Suppressor macrophage treated with lipopolysaccharide for 4 hours (primary cell): ENCODE measurements at regions not wholly inside any gene's neighbourhood (a gene's known extent, or its start where the extent isn't known, plus 50 kb on each side); places are given as distances from the start of the nearest gene placed in this dataset.
"Not testable (repeated sequence)": the region's sequence is repeated elsewhere in the genome, so short reads cannot be mapped to it uniquely, and the experiment has no call there.

Experiments used
- DNase-seq: peaks from one replicate; pipeline ENCODE4 v3.0.0-alpha.2; 2020

GRCh38 chr5:118156181-118156580 lies 832.2 kb downstream of the DTWD2 start:
- DNase-seq: no peak

- DNase-seq: no peak
These were observed 841.5 kb downstream of the DTWD2 start for GRCh38 chr5:118146824-118147223.

DNA sequence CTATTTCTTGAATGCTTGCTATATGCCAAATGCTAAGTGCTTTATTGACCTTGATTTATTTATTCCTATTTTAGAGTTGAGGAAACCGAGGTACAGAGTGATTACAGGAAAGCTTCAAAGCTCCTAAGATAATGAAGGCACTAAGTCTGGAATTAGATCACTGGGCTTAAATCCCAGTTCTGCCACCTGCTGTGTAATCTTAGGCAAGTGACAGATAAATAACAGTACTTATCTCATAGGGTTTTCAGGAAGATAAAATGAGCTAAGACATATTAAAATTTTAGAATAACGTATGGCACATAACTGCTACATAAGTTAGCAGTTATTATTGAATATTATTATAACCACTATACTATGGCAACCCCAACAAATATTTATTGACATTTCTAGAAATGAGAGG lies 843.8 kb downstream of the DTWD2 start:
- no peak for DNase-seq

- DNase-seq: no peak
These were observed 849.0 kb downstream of the DTWD2 start for GRCh38 chr5:118139361-118139760.

DNA sequence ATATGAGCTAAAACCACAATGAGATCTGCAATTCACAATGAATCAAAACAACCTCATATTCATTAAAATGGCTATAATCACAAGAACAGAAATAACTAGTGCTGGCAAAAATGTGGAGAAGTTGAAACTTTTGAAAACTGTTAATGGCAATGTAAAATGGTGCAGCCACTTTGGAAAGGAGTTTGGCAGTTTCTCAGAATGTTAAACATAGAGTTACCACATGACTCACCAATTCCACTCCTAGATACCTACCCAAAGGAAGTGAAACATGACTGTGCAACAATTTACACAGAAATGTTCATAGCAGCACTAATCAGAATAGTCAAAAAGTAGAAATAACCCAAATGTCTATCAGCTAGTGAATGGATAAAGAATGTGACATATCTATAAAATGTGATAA lies 862.2 kb downstream of the DTWD2 start:
- no peak for DNase-seq

DNA sequence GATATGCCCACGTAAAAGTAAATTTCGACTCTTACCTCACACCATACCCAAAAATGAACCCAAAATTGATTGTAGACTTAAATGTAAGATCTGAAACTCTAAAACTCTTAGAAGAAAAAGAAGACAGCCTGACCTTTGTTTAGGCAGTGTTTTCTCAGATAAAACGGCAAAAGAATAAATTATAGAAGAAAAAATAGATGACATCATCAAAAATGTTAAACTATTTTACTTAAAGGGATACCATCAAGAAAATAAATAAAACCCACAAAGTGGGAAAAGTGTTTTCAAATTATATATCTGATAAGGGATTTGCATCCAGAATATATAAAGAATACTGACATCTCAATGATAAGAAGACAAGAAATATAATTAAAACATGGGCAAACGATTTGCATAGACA lies 862.7 kb downstream of the DTWD2 start:
- no peak for DNase-seq

GRCh38 chr5:118121258-118121657 lies 867.1 kb downstream of the DTWD2 start:
- DNase-seq: no peak

- DNase-seq: no peak
These were observed 872.6 kb downstream of the DTWD2 start for GRCh38 chr5:118115791-118116190.

DNA sequence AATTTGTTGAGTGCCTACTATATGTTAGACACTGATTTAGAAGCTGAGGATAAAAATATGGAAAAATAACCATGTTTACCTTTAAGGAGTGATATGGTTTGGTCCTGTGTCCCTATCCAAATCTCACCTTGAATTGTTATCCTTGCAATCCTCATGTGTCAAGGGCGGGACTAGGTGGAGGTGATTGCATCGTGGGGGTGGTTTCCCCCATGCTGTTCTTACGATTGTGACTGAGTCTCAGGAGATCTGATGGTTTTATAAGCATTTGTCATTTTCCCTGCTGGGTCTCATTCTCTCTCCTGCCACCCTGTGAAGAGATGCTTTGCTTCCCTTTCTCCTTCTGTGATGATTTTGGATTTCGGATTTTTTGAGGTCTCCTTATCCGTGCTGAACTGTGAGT lies 876.4 kb downstream of the DTWD2 start:
- DNase-seq: no peak

GRCh38 chr5:118107246-118107645 lies 881.1 kb downstream of the DTWD2 start:
- not testable (repeated sequence) for DNase-seq

DNA sequence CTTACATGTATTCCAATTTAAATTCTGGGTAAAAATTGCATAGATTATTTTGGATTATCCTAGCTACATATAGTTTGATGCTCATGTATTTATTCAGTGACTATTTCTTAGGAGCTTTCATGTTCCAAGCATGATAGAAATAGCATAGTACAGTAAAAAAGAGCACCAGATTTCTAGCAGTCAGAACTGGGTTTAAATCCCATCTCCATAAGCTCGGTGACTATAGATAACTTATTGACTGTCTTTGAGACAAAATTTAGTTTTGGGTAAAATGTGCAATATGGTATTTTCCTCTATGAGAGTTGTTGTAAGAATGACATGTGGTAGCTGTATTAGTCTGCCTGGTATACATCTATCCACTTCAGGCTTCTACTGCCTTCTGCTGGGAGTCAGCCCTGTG lies 889.6 kb downstream of the DTWD2 start:
- no peak for DNase-seq

- DNase-seq: no peak
These were observed 893.2 kb downstream of the DTWD2 start for GRCh38 chr5:118095115-118095514.

- no peak for DNase-seq
These were observed 899.9 kb downstream of the DTWD2 start for GRCh38 chr5:118088448-118088847.

DNA sequence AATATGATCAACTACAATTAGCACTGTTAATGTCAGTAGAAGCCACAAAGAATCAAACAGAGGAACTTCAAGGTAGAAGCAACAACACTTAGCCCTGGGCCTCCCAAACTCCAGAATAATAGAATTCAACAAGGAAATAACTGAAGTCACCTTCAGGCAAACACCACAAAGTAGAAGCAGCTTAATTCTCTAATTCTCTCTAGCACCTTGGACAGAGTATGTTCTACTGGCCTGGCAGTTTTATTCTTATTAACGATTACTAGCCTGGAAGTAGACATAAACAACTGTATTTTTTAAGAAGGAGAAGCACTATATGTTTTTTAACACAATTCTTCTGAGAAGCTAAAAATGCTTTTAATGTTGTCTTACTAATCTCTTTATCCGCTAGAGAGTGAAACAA lies 911.9 kb downstream of the DTWD2 start:
- no peak for DNase-seq

- DNase-seq: no peak
These were observed 918.3 kb downstream of the DTWD2 start for GRCh38 chr5:118070041-118070440.

- no peak for DNase-seq
These were observed 918.9 kb downstream of the DTWD2 start for GRCh38 chr5:118069452-118069851.

- no peak for DNase-seq
These were observed 919.5 kb downstream of the DTWD2 start for GRCh38 chr5:118068886-118069285.

- not testable (repeated sequence) for DNase-seq
These were observed 924.5 kb downstream of the DTWD2 start for GRCh38 chr5:118063836-118064235.

DNA sequence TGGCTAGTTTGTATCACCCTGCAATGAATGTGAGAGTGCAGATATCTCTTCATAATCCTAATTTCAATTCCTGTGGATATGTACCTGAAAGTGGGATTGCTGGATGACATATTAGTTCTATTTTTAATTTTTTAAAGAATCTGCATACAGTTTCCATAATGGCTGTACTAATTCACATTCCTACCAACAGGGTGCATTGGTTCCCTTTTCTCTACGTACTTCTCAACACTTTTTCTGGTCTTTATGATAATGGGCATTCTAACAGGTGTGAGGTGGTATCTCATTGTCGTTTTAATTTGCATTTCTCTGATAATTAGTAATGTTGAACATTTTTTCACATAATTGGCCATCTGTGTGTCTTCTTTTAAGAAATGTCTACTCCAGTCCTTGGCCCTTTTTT lies 927.5 kb downstream of the DTWD2 start:
- DNase-seq: no peak

DNA sequence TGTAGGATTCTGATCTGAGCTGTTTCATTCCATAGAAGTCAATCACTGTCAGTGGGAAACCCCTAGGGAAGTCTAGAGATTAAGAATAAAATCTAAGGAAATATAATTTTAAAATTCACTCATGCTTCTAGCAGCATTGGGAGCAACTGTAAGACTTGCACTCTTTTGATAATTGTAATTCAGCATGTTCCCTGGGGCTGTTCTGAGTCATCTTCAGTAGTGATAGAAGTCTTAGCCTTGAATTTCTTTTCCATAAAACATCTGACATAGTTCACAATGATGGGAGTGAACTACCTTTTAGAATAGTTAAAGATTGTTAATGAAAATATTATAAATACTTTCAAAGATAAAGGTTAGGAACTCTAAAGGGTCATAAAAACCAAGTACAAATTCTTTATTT lies 935.8 kb downstream of the DTWD2 start:
- DNase-seq: no peak

- no peak for DNase-seq
These were observed 944.2 kb downstream of the DTWD2 start for GRCh38 chr5:118044169-118044568.

- DNase-seq: no peak
These were observed 944.8 kb downstream of the DTWD2 start for GRCh38 chr5:118043531-118043930.

GRCh38 chr5:118042076-118042475 lies 946.3 kb downstream of the DTWD2 start:
- DNase-seq: no peak

DNA sequence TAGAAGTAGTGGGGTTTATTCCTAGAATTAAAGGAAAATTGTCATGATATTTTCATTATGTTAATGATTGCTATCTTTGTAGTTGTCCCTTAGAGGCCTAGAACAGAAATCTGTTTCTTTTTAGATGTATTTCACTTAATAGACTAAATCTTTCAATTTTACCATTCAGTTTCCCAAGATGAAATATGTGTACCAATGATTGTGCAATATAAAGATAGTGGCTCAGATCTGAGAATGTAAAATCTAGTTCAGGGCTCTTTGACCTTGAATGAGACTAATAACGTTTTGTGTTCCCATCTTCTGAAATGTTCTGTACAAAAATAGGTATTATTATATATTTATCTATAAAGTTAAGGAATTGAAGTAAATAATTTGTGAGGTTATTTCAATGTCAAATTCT lies 947.9 kb downstream of the DTWD2 start:
- no peak for DNase-seq

- no peak for DNase-seq
These were observed 954.5 kb downstream of the DTWD2 start for GRCh38 chr5:118033686-118034338.

DNA sequence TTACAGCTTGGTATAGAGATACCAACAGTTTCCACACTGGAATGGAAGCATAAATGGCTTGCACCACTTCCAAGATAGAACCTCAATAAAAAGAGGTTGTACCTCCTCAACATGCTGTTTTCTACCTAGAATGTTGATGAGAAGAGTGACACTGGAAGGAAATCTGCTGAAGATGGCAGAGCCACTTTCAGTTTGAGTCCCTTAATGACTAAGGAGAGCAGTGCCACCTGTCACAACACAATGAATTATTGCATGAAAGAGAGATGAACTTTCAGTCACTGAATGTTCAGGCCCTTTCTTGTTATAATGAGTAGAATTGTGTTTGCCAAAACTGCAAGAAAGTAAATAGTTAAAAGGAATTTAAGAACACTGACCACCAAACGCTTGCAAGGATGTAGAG lies 958.5 kb downstream of the DTWD2 start:
- DNase-seq: no peak
